Motor neuron (in vitro differentiated cells): ENCODE measurements at regions not wholly inside any gene's neighbourhood (a gene's known extent, or its start where the extent isn't known, plus 50 kb on each side); places are given as distances from the start of the nearest gene placed in this dataset.

Source experiments
- ATAC-seq, 8 experiments: fragments of 200-7000 bp; cut with Tn5 transposase; replicated peaks in 6 of 8; 2 replicates each; pipeline ENCODE4 v1.8.0; 2021; ENCODE audit warnings: mild to moderate bottlenecking in 8 of 8, moderate library complexity in 8 of 8
- H3K27ac ChIP-seq, 2 donors: fragments of 250-450 bp; sonication (Bioruptor Pico); 2 replicates each; pipeline ENCODE4 v1.9.0; 2021; ENCODE audit warnings: antibody characterized with exemption in 2 of 2, mild to moderate bottlenecking in 2 of 2, moderate library complexity in 1 of 2
- H3K4me1 ChIP-seq, 2 donors: fragments of 250-450 bp; sonication (Bioruptor Pico); replicated peaks in 1 of 2; 2 replicates each; pipeline ENCODE4 v1.6.1; 2021; ENCODE audit warnings: antibody characterized with exemption in 2 of 2, mild to moderate bottlenecking in 2 of 2, moderate library complexity in 1 of 2
- H3K4me3 ChIP-seq, 5 donors: fragments of 250-450 bp; sonication (Bioruptor Pico); 2 replicates each; pipeline ENCODE4 v1.9.0; 2021; ENCODE audit warnings: antibody characterized with exemption in 5 of 5, mild to moderate bottlenecking in 5 of 5, moderate library complexity in 4 of 5
- WGBS, 10 experiments: fragments of 450-650 bp; shearing (Covaris generic); methylation state at CpG; one replicate each; pipeline ENCODE4 v1.0.0; 2022; 5-methylcytosine and 5-hydroxymethylcytosine counted together
- in situ Hi-C, 9 experiments: fragments of 400-800 bp; cut with MboI; loops; one replicate each; pipeline ENCODE4 v1.15.0; 2021; ENCODE audit warnings: low sequenced_read_pairs in 9 of 9, low pct_unique_long_range_greater_than_20kb in 2 of 9; ENCODE audit not compliant: unreplicated experiment in 9 of 9

DNA sequence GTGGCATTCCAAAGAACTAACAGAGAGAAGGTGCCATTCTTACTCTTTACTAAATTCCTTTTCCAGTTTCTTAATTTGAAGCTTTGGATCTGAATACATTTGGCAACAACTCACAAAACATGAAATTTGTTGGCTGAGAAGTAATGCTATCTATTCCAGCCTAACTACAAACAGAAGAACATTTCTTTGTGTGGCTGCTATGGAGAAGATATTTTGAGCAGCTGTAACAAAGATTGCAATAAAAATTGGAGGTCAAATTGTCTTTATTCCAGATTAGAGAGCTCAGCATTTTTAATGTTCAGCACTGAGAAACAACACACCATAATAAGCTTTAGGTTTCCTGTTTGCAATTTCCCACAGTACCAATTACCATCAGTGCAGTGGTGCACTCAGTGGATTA is 835.8 kb upstream of the FLRT2 start:
- no peak for ATAC-seq
- H3K4me1 ChIP-seq: peaks cover 0 to 9% of the 10 kb centered on the region in 2 donors
- in situ Hi-C loops: no loop called here
- no peak overlapping the region for H3K27ac ChIP-seq
- no peak overlapping the region for H3K4me3 ChIP-seq

DNA sequence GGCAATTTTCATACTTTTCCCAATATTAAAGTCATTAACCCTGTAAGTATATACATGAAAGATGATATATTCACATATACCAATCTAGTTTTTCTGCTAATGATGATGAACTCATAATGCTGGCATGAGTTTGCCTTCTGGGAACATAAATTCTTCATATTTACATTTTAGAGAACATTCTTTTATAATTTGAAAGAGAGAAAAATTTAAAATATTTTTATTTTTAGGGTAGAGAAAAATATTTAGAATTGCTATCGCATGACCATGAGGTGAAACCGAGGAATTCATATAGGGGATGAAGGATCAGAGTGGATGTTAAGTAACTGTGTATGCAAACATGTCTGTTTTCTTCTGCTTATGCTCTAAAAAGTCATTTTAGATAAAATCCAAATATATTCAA is 825.3 kb upstream of the FLRT2 start:
- in situ Hi-C loops: no loop called here
- WGBS, 10 experiments: 35 to 100% (median 98%) methylated on average over 1 to 2 of the region's 2 CpGs
- H3K4me3 ChIP-seq: no peak overlapping the region
- no peaks in the 10 kb centered on the region for H3K4me1 ChIP-seq
- no peak overlapping the region for H3K27ac ChIP-seq
- ATAC-seq: no peak

DNA sequence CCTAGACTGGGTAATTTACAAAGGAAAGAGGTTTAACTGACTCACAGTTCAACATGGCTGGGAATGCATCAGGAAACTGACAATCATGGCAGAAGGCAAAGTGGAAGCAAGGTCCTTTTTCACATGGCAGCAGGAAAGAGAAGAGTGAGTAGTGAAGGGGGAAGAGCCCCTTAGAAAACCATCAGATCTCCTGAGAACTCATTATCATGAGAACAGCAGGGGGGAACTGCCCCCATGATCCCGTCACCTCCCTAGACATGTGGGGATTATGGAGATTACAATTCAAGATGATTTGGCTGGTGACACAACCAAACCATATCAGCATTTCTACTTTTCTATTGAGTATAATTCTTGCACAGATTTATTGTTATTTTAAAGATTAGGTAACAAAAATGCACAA is 822.1 kb upstream of the FLRT2 start:
- no peak for ATAC-seq
- Histone ChIP-seq H3K4me1 (no peaks in the 10 kb centered on the region), H3K27ac (no peak overlapping the region), H3K4me3 (no peak overlapping the region)
- in situ Hi-C loops: no loop called here
- WGBS, 10 experiments: 50 to 86% (median 67%) methylated on average over 1 of the region's 1 CpG; no CpG with 5 or more reads in 7 of the 10 experiments

DNA sequence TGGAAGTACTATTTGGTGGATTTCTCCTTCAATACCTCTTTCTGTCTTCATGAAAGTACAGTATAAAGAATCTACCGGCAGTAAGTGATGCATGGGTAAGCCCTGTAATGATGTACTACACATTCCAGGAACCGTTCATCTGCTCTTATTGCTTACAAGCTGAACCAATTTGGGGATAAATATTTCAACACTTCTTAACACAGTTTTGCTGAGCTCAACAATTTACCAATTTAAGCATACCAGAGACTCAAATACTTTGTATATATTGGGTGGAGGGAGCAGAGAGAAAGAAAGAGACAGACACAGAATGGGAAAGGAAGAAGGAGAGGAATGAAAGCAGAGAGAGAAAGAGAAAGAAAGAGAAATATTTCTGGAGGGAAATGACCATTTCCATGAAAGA is 821.1 kb upstream of the FLRT2 start:
- 0 to 100% (median 80%) methylated on average over 1 to 2 of the region's 2 CpGs; no CpG with 5 or more reads in 4 of the 10 experiments for WGBS, 10 experiments
- Histone ChIP-seq H3K27ac (no peak overlapping the region), H3K4me3 (no peak overlapping the region), H3K4me1 (no peaks in the 10 kb centered on the region)
- in situ Hi-C loops: no loop called here
- no peak for ATAC-seq

DNA sequence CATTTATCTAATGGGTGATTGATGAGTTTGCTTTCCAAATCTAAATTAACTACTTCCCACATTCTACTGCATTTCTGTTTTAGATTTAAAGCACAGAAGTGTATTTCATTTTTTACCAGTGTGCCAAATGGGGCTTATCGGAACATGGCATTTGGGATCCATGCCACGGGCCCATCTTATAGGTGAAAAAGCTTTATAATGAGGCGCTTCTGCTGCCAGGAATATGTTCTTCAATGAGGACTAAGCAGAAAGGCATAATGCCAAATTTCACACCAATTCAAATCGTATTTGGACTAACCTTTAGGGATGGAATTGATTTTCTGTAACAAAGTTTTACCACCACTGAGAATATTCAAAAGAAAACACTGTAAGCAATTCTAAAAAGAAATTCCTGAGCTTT is 803.5 kb upstream of the FLRT2 start:
- no peak for ATAC-seq
- H3K27ac ChIP-seq: no peak overlapping the region
- in situ Hi-C loops: no loop called here
- no peak overlapping the region for H3K4me3 ChIP-seq
- no peaks in the 10 kb centered on the region for H3K4me1 ChIP-seq
- WGBS, 10 experiments: 16 to 100% (median 71%) methylated on average over 1 to 4 of the region's 4 CpGs; no CpG with 5 or more reads in 1 of the 10 experiments

DNA sequence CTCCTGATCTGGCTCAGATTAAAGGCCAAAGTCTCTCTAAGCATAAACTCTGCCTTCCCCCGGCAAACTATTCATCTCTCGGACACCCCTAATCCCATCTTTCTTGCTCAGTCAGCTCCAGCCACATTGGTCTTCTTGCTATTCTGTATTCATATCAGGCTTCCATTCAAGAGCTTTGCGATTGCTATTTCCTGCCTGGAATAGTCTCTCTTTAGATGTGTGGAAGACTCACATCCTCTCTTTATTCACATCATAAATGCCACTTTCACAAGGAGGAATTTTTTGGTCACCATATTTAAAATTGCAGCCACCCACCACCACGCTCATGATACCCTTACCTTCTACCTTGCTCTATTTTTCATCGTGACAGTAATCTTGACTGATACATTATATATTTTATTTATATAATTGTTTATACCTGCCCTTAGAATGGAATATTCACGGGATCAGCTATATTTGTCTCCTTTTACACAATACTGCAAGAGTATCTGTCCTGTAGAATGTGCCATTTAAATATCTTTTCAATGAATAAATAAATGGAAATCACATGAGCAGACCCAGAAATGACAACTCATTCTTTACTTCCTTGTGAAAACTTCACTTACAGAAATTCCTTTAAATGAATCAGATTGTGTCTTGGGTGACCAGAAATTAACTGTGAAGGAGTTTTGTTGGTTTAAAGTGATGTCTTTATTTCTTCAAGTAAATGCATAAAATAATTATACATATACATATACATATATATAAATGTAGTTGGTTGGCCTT is 780.6 kb upstream of the FLRT2 start:
- H3K4me1 ChIP-seq: no peaks in the 10 kb centered on the region
- no peak overlapping the region for H3K4me3 ChIP-seq
- peak in 1 of 8 experiments; percentile 17 for ATAC-seq
- H3K27ac ChIP-seq: no peak overlapping the region
- in situ Hi-C loops: no loop called here
- 8 to 98% (median 78%) methylated on average over 2 to 6 of the region's 6 CpGs; no CpG with 5 or more reads in 1 of the 10 experiments for WGBS, 10 experiments

DNA sequence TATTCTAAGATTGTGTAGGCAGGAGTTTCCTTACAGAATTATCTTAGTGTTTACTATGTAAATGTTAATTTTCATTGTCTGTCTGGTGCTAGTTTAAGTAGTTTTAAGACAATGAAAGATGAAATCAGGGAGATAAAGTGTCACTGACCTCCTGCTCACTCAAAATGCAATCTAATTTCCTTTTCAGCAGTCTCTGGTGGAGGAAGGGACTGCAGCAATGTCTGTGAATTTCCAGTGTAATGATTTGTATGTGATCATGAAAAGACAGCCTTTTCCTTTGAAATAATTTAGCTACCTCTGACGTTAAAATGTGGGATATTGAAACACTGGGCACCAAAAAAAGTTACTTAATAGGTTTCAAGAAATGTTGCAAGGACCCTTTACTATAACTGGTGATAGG is 779.7 kb upstream of the FLRT2 start:
- Histone ChIP-seq H3K4me3 (no peak overlapping the region), H3K4me1 (no peaks in the 10 kb centered on the region), H3K27ac (no peak overlapping the region)
- WGBS, 10 experiments: 0 to 80% (median 30%) methylated on average over 1 of the region's 1 CpG; no CpG with 5 or more reads in 3 of the 10 experiments
- in situ Hi-C loops: no loop called here
- ATAC-seq: no peak

DNA sequence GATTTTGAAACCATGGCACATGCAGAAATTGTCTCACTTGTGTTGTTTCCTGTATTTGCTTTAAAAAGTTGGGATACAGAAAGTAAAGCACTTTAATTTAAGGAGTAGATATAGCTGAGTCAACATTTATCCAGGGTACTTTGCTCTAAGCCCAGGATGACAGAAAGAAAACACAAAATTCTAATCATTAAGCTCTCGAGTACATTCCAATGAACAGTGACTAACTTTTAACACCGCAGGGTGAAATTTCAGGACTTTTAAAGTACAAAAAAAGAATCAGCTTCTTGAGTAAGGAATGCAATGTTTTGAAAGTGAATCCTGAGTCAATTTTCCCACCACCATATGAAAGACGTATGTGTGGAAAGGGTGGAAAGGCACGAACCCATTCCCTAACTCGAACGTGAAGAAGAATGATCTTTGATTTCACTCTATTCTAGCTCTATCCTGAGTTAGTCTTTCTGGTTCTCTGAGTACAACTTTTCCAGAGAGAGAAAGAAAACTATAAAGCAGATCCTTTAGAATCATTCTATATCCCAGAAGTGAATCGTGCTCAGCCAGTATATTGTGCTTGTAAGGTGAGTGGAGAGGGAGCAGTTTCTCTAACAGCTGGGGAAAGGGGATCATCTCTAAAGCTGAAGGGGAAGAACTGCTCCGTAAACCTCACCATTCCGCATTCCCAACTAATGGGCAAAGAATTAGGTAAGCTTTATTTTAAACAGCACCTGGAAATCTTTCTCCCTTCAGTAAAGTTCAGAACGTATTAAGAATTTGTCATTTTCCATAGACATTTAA is 779.0 kb upstream of the FLRT2 start:
- no peak overlapping the region for H3K4me3 ChIP-seq
- no peak overlapping the region for H3K27ac ChIP-seq
- H3K4me1 ChIP-seq: no peaks in the 10 kb centered on the region
- WGBS, 10 experiments: 30 to 90% (median 71%) methylated on average over 1 to 10 of the region's 10 CpGs
- peak in 1 of 8 experiments; percentile 31 for ATAC-seq
- in situ Hi-C loops: no loop called here

DNA sequence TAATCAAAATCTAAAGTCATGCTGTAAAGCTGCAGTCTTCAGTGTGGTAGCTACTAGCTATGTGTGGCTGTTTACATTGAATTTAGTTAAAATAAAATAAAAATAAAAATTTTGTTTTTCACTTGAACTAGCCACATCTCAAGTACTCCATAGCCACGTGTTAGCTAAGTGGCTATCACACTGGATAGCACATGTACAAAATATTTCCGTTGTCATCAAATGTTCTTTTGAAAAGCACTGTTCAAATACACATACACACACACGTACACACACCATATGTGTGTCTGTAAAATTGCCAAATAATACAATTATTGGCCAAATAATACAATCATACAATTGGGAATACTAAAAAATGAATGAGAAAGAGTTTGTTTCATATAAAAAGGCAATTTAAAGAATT is 778.2 kb upstream of the FLRT2 start:
- in situ Hi-C loops: no loop called here
- no peak overlapping the region for H3K27ac ChIP-seq
- no peak overlapping the region for H3K4me3 ChIP-seq
- WGBS, 10 experiments: 24 to 100% (median 49%) methylated on average over 1 to 3 of the region's 3 CpGs; no CpG with 5 or more reads in 3 of the 10 experiments
- no peak for ATAC-seq
- no peaks in the 10 kb centered on the region for H3K4me1 ChIP-seq

DNA sequence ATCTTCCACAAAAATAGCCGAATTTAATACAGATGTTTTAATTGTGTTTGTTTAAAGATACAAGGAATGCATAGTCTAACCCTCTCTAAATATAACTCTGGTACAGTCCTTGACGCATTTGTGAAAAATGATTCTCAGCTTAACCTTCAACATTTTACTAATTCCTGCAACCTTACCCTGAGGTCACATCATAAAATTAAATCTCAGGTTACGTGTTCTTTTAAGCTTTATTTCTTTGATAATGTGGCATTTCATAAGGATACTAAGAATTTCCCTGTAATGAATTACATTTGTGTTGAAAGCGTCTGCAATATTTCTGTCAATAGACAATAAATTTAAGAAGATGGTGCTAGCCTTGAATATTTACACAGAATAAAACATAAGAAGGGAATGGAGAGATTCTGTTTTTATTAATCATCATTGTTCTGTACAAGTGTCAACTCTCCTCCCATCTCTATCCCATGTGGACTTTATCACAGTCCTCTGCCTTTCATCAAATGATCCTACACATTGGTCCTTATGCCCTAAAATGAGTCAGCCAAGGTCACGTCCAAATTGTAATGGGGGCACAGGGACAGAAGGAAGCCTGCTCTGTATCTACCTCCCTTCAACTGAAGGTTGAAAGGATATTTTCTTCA is 769.3 kb upstream of the FLRT2 start:
- H3K27ac ChIP-seq: no peak overlapping the region
- 0 to 100% (median 54%) methylated on average over 1 to 5 of the region's 5 CpGs; no CpG with 5 or more reads in 1 of the 10 experiments for WGBS, 10 experiments
- H3K4me1 ChIP-seq: peaks cover 0 to 7% of the 10 kb centered on the region in 2 donors
- peak in 5 of 8 experiments; percentile 59 to 97 (median 70) for ATAC-seq
- in situ Hi-C loops: no loop called here
- H3K4me3 ChIP-seq: no peak overlapping the region

DNA sequence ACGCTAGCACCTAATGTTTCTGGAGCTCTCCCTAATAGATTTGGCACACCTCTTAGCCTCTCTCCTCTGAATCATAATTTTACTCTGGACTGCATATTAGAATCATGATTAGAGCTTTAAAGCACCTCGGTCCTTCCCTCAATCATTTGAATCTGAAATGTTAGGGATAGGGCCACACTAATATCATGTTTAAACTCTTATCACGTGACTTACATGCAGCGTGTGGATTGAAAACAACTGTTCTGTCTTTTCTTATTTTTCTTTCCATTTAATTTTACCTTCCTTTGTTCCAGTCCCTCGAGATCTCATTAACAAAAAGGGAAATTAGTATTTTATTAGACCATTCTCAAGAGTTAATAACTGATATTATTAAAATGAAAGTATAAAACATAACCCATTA is 762.5 kb upstream of the FLRT2 start:
- no peak for ATAC-seq
- whole genome bisulfite sequencing, 10 experiments: 26 to 100% (median 81%) methylated on average over 3 to 5 of the region's 5 CpGs
- Histone ChIP-seq H3K4me1 (peaks cover 0 to 3% of the 10 kb centered on the region in 2 donors), H3K27ac (no peak overlapping the region), H3K4me3 (no peak overlapping the region)
- in situ Hi-C loops: no loop called here

DNA sequence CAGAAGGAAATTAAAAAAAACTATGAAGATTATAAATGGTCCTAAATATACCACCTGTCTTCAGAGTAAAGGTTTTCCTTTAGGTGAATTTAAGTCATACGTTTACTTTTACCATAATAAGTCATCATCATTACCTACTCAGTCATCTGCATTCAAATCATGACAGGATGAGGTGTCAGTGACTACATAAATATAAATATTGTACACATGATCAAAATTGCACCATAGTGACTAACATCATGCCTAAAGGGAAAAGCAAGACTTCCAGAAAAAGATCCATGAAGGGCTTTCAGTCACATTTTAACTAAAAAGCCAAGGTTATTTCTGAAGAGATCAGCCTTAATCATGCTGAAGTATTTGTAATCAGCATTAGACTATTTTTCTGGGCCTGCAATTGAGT is 759.9 kb upstream of the FLRT2 start:
- WGBS, 10 experiments: 25 to 100% (median 73%) methylated on average over 1 of the region's 1 CpG; no CpG with 5 or more reads in 3 of the 10 experiments
- Histone ChIP-seq H3K27ac (no peak overlapping the region), H3K4me1 (peaks cover 0 to 3% of the 10 kb centered on the region in 2 donors), H3K4me3 (no peak overlapping the region)
- in situ Hi-C loops: no loop called here
- peak in 2 of 8 experiments; percentile 30 to 31 for ATAC-seq

DNA sequence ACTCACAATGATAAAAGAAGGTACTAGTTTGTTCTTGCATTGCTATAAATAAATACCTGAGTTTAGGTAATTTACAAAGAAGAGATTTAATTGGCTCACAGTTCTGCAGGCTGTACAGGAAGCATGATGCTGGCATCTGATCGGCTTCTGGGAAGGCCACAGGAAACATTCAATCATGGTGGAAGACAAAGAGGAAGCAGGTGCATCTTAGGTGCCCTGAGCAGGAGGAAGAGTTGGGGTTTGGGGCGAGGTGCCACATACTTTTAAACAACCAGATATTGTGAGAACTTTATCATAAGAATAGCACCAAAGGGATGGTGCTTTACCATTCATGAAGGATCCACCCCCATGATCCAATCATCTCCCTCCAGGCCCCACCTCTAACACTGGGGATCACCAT is 752.6 kb upstream of the FLRT2 start:
- in situ Hi-C loops: no loop called here
- H3K4me1 ChIP-seq: no peaks in the 10 kb centered on the region
- ATAC-seq: no peak
- H3K4me3 ChIP-seq: no peak overlapping the region
- H3K27ac ChIP-seq: no peak overlapping the region
- WGBS, 10 experiments: 13 to 88% (median 54%) methylated on average over 1 to 2 of the region's 2 CpGs; no CpG with 5 or more reads in 2 of the 10 experiments
